ENCODE measurements at regions not wholly inside any gene's neighbourhood (a gene's known extent, or its start where the extent isn't known, plus 50 kb on each side); places are given as distances from the start of the nearest gene placed in this dataset.

DNA sequence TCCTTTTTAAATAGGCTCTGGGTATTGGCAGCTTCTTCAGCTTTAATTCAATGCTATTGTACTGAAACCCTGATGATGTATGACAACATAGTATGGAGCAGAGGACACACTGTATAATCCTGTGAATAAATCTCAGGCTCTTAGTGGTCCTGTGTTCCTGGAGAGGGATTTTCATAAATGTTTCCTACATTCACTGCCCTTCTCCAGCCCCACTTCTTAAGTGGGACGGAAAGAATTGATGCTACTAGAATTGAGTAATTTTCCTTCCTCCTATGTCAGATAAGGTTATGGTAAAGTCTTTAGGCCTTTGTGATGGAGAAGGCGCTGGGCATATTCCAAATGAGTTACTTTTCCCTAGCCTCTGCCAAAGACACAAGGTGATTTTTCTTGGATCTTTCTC is 779.4 kb downstream of the TNS3 start:
- H3K9me3 Mint-ChIP-seq = peaks cover 8 to 37% (median 30%) of the 10 kb centered on the region in 3 donors

DNA sequence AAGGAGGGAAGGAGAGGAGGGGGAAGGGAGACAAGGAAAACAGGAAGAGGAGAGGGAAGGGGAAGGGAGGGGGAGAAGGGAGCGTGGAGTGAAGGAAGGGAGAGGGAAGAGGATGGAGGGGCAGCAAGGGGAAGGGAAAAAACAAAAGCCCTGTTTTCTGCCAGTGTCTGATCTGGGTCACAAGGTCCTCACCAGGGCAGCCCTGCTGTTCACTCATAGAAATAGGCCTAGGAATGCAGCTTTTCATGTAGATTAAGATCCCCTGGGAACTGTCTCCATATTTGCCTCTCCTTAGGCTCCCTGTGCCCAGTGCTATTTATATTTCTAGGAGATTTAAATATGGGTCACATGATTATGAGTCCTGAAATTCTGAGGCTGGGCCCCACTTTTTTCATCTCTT is 790.7 kb downstream of the TNS3 start:
- Histone ChIP-seq H3K27ac (ENCODE audit: low read length) (no peak overlapping the region), H3K36me3 (ENCODE audit: control insufficient read depth in 2 of 2, extremely low read depth in 1 of 2, insufficient read depth in 1 of 2, low read length in 1 of 2) (no peaks in the 10 kb centered on the region), H3K9me3 (no peaks in the 10 kb centered on the region), H3K4me3 (ENCODE audit: control insufficient read depth in 1 of 2, extremely low read depth in 1 of 2, low read length in 1 of 2) (no peak overlapping the region), H3K27me3 (replicated peaks in 1 of 2; ENCODE audit: control insufficient read depth in 2 of 2, extremely low read depth in 1 of 2, insufficient read depth in 2 of 2, low read length in 1 of 2) (no peaks in the 10 kb centered on the region), H3K4me1 (ENCODE audit: control insufficient read depth in 1 of 2, extremely low read depth in 1 of 2, insufficient read depth in 2 of 2, low read length in 2 of 2) (no peaks in the 10 kb centered on the region)
- no peak overlapping the region for H3K4me3 Mint-ChIP-seq
- DNase-seq (no peak), ATAC-seq (replicated peaks in 1 of 4) (no peak)
- WGBS (ENCODE audit: insufficient coverage) = 83% methylated on average over 1 of the region's 1 CpG
- ChIA-PET POLR2A (no interaction called here), CTCF (no interaction called here)
- H3K36me3 Mint-ChIP-seq = no peaks in the 10 kb centered on the region
- no peak overlapping the region for H3K27ac Mint-ChIP-seq
- H3K27me3 Mint-ChIP-seq = no peaks in the 10 kb centered on the region
- no peaks in the 10 kb centered on the region for H3K4me1 Mint-ChIP-seq
- H3K9me3 Mint-ChIP-seq = peaks cover 0 to 7% (median 3%) of the 10 kb centered on the region in 3 donors

More for the DNA sequence above, 779.4 kb downstream of the TNS3 start:
- Mint-ChIP-seq H3K27ac (no peak overlapping the region), H3K4me1 (no peaks in the 10 kb centered on the region), H3K4me3 (no peak overlapping the region), H3K36me3 (no peaks in the 10 kb centered on the region), H3K27me3 (no peaks in the 10 kb centered on the region)
- Histone ChIP-seq H3K36me3 (ENCODE audit: control insufficient read depth in 2 of 2, extremely low read depth in 1 of 2, insufficient read depth in 1 of 2, low read length in 1 of 2) (no peaks in the 10 kb centered on the region), H3K9me3 (no peaks in the 10 kb centered on the region), H3K4me1 (ENCODE audit: control insufficient read depth in 1 of 2, extremely low read depth in 1 of 2, insufficient read depth in 2 of 2, low read length in 2 of 2) (no peaks in the 10 kb centered on the region), H3K4me3 (ENCODE audit: control insufficient read depth in 1 of 2, extremely low read depth in 1 of 2, low read length in 1 of 2) (no peak overlapping the region), H3K27ac (ENCODE audit: low read length) (no peak overlapping the region), H3K27me3 (replicated peaks in 1 of 2; ENCODE audit: control insufficient read depth in 2 of 2, extremely low read depth in 1 of 2, insufficient read depth in 2 of 2, low read length in 1 of 2) (no peaks in the 10 kb centered on the region)
- CTCF ChIA-PET = interaction anchor here in 1 of 2 donors (0.6 kb wide), 1 partner anchor 589 kb away, joined by 5 read pairs; no protein-coding TSS in a partner anchor
- ATAC-seq (replicated peaks in 1 of 4) (no peak), DNase-seq (no peak)
- POLR2A ChIA-PET = no interaction called here
- no CpG with 5 or more reads among the region's 2 CpGs for WGBS (ENCODE audit: insufficient coverage)

DNA sequence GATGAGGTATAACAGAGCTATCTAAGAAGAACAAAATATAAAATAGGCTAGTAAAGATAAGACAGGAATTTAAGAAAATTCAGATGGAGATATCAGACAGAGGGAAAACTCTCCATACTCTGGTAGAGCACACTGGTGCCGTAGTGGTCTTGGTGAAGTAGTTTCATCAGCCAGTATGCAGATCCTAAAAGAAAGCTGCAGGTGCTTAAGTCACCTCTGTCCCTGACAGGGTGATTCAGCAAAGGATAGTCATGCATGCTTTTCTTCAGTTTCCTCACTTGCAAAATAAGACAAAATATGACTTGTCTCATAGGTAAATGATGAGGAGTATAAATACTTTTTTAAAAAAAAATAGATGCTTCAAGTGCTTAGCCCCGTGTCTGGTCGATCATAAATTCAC is 794.9 kb downstream of the TNS3 start:
- Histone ChIP-seq H3K36me3 (ENCODE audit: control insufficient read depth in 2 of 2, extremely low read depth in 1 of 2, insufficient read depth in 1 of 2, low read length in 1 of 2) (no peaks in the 10 kb centered on the region), H3K27me3 (replicated peaks in 1 of 2; ENCODE audit: control insufficient read depth in 2 of 2, extremely low read depth in 1 of 2, insufficient read depth in 2 of 2, low read length in 1 of 2) (no peaks in the 10 kb centered on the region), H3K9me3 (no peaks in the 10 kb centered on the region), H3K4me3 (ENCODE audit: control insufficient read depth in 1 of 2, extremely low read depth in 1 of 2, low read length in 1 of 2) (no peak overlapping the region), H3K4me1 (ENCODE audit: control insufficient read depth in 1 of 2, extremely low read depth in 1 of 2, insufficient read depth in 2 of 2, low read length in 2 of 2) (no peaks in the 10 kb centered on the region), H3K27ac (ENCODE audit: low read length) (no peak overlapping the region)
- WGBS (ENCODE audit: insufficient coverage) = no CpG with 5 or more reads among the region's 3 CpGs
- ChIA-PET CTCF (no interaction called here), POLR2A (no interaction called here)
- ATAC-seq (replicated peaks in 1 of 4) (no peak), DNase-seq (no peak)
- Mint-ChIP-seq H3K27ac (no peak overlapping the region), H3K36me3 (no peaks in the 10 kb centered on the region), H3K4me3 (no peak overlapping the region), H3K4me1 (no peaks in the 10 kb centered on the region), H3K27me3 (no peaks in the 10 kb centered on the region), H3K9me3 (peaks cover 0 to 7% (median 5%) of the 10 kb centered on the region in 3 donors)

DNA sequence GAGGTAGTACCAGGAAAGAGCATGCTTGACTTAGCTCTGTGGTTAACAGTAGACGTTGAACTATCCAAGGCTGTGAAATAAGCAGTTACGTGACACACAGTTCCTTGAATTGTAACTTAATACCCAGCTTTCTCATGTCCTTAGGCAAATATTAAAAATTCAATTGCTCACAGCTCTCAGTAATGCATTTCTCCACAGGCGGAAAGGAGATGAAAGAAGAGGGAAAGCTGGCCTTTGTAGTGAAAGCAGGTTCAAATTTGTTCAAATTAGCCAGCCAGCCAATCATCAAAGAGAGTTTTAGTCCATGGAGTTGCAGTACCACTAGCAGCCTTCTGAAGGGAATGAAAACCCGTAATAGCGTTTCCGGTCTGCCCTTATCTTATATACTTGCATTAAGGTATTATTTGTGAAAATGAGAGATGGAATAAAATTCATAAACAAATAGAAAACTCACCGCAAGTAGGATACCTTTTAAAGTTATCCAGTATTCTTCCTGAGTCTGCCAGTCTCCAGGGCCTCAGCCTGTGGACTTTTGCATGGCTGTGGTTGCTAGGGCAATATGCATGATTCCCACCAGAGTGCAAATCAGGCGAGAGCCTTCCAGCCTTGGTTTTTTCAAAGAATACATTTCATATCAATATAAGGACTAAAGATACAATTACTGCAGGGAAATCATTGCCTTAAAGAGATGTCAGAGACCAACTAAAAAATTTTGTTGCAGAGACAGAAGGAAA is 795.5 kb downstream of the TNS3 start:
- CTCF ChIA-PET = no interaction called here
- Histone ChIP-seq H3K4me1 (ENCODE audit: control insufficient read depth in 1 of 2, extremely low read depth in 1 of 2, insufficient read depth in 2 of 2, low read length in 2 of 2) (no peaks in the 10 kb centered on the region), H3K4me3 (ENCODE audit: control insufficient read depth in 1 of 2, extremely low read depth in 1 of 2, low read length in 1 of 2) (no peak overlapping the region), H3K27me3 (replicated peaks in 1 of 2; ENCODE audit: control insufficient read depth in 2 of 2, extremely low read depth in 1 of 2, insufficient read depth in 2 of 2, low read length in 1 of 2) (no peaks in the 10 kb centered on the region), H3K27ac (ENCODE audit: low read length) (no peak overlapping the region), H3K9me3 (no peaks in the 10 kb centered on the region), H3K36me3 (ENCODE audit: control insufficient read depth in 2 of 2, extremely low read depth in 1 of 2, insufficient read depth in 1 of 2, low read length in 1 of 2) (no peaks in the 10 kb centered on the region)
- H3K27me3 Mint-ChIP-seq = no peaks in the 10 kb centered on the region
- H3K4me3 Mint-ChIP-seq = no peak overlapping the region
- peaks cover 3 to 11% (median 8%) of the 10 kb centered on the region in 3 donors for H3K9me3 Mint-ChIP-seq
- no peak overlapping the region for H3K27ac Mint-ChIP-seq
- DNase-seq = no peak
- no peaks in the 10 kb centered on the region for H3K36me3 Mint-ChIP-seq
- POLR2A ChIA-PET = no interaction called here
- H3K4me1 Mint-ChIP-seq = no peaks in the 10 kb centered on the region
- WGBS (ENCODE audit: insufficient coverage) = no CpG with 5 or more reads among the region's 8 CpGs
- ATAC-seq (replicated peaks in 1 of 4) = no peak

DNA sequence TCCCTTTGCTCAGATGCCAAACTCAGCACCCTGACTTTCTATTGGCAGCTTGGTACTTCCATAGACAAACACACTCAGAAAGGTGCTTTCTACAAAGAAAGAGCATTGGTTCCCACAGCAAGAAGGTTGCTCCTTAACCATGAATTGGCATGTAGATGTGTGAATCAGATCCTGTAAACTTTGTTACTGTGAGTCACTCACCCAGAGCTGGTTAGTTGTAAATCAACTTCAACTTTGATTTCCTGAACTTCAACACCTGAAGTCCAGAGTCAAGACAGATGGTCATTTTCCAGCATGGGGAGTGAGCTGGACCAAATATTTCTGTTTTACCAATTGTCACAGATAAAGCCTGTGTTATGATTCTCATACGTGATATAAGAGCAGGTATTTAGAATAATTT is 797.2 kb downstream of the TNS3 start:
- H3K4me3 Mint-ChIP-seq = no peak overlapping the region
- ATAC-seq (replicated peaks in 1 of 4) = no peak
- no peaks in the 10 kb centered on the region for H3K27me3 Mint-ChIP-seq
- no peak overlapping the region for H3K27ac Mint-ChIP-seq
- Histone ChIP-seq H3K36me3 (ENCODE audit: control insufficient read depth in 2 of 2, extremely low read depth in 1 of 2, insufficient read depth in 1 of 2, low read length in 1 of 2) (no peaks in the 10 kb centered on the region), H3K4me3 (ENCODE audit: control insufficient read depth in 1 of 2, extremely low read depth in 1 of 2, low read length in 1 of 2) (no peak overlapping the region), H3K4me1 (ENCODE audit: control insufficient read depth in 1 of 2, extremely low read depth in 1 of 2, insufficient read depth in 2 of 2, low read length in 2 of 2) (no peaks in the 10 kb centered on the region), H3K27me3 (replicated peaks in 1 of 2; ENCODE audit: control insufficient read depth in 2 of 2, extremely low read depth in 1 of 2, insufficient read depth in 2 of 2, low read length in 1 of 2) (no peaks in the 10 kb centered on the region), H3K9me3 (no peaks in the 10 kb centered on the region), H3K27ac (ENCODE audit: low read length) (no peak overlapping the region)
- no peaks in the 10 kb centered on the region for H3K36me3 Mint-ChIP-seq
- ChIA-PET POLR2A (no interaction called here), CTCF (no interaction called here)
- WGBS (ENCODE audit: insufficient coverage) = no CpG with 5 or more reads among the region's 1 CpG
- no peaks in the 10 kb centered on the region for H3K4me1 Mint-ChIP-seq
- no peak for DNase-seq
- peaks cover 8 to 20% (median 17%) of the 10 kb centered on the region in 3 donors for H3K9me3 Mint-ChIP-seq

DNA sequence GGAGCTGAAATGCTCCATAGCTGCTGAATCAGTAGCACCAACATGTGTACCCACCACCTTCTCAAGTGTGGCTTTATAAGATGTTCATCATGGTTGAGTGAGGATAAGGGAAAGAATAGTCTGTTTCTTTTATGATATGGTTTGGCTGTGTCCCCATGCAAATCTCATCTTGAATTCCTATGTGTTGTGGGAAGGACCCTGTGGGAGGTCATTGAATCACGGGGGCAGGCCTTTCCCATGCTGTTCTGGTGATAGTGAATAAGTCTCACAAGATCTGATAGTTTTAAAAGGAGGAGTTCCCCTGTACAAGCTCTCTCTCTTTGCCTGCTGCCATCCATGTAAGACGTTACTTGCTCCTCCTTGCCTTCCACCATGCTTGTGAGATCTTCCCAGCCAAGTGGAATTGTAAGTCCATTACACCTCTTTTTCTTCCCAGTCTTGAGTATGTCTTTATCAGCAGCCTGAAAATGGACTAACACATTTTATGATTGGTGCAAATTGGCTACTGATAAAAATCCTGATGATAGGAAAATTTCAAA is 799.9 kb downstream of the TNS3 start:
- no peak for DNase-seq
- Mint-ChIP-seq H3K4me1 (no peaks in the 10 kb centered on the region), H3K36me3 (no peaks in the 10 kb centered on the region), H3K4me3 (no peak overlapping the region), H3K27ac (no peak overlapping the region), H3K9me3 (peaks cover 20 to 33% (median 21%) of the 10 kb centered on the region in 3 donors), H3K27me3 (no peaks in the 10 kb centered on the region)
- no peak overlapping the region for H3K27ac ChIP-seq (ENCODE audit: low read length)
- no peaks in the 10 kb centered on the region for H3K27me3 ChIP-seq (replicated peaks in 1 of 2; ENCODE audit: control insufficient read depth in 2 of 2, extremely low read depth in 1 of 2, insufficient read depth in 2 of 2, low read length in 1 of 2)
- no peaks in the 10 kb centered on the region for H3K4me1 ChIP-seq (ENCODE audit: control insufficient read depth in 1 of 2, extremely low read depth in 1 of 2, insufficient read depth in 2 of 2, low read length in 2 of 2)
- ChIA-PET CTCF (no interaction called here), POLR2A (no interaction called here)
- no peaks in the 10 kb centered on the region for H3K36me3 ChIP-seq (ENCODE audit: control insufficient read depth in 2 of 2, extremely low read depth in 1 of 2, insufficient read depth in 1 of 2, low read length in 1 of 2)
- no peak for ATAC-seq (replicated peaks in 1 of 4)
- H3K4me3 ChIP-seq (ENCODE audit: control insufficient read depth in 1 of 2, extremely low read depth in 1 of 2, low read length in 1 of 2) = no peak overlapping the region
- no CpG with 5 or more reads among the region's 2 CpGs for WGBS (ENCODE audit: insufficient coverage)
- no peaks in the 10 kb centered on the region for H3K9me3 ChIP-seq

Measured in T-cell (primary cell).